Astrocyte (in vitro differentiated cells and primary cell): ENCODE measurements at regions not wholly inside any gene's neighbourhood (a gene's known extent, or its start where the extent isn't known, plus 50 kb on each side); places are given as distances from the start of the nearest gene placed in this dataset.

Experiments used
- CTCF ChIP-seq: IDR thresholded peaks from 2 replicates; pipeline ENCODE4 v1.5.1; 2011; ENCODE audit warnings: low read depth, mild to moderate bottlenecking, inconsistent platforms, low read length, moderate library complexity; ENCODE audit not compliant: insufficient read depth
- EZH2 ChIP-seq: IDR thresholded peaks from 2 replicates; pipeline ENCODE4 v1.6.1; 2012; ENCODE audit warnings: mild to moderate bottlenecking, low read length, inconsistent platforms; ENCODE audit not compliant: insufficient read depth

GRCh38 chr21:15968776-15969310, 239.1 kb downstream of the USP25 start:
- TF ChIP-seq CTCF (no peak), EZH2 (no peak)
